PC-3 (cell line): ENCODE measurements at regions not wholly inside any gene's neighbourhood (a gene's known extent, or its start where the extent isn't known, plus 50 kb on each side); places are given as distances from the start of the nearest gene placed in this dataset.

Experiments
- ATAC-seq: fragments of 200-7000 bp; cut with Tn5 transposase; 2 replicates; pipeline ENCODE4 v1.9.1; 2020; ENCODE audit warnings: mild to moderate bottlenecking, moderate library complexity
- BruUV-seq: library from RNA; stranded (reverse); fragments of 400-500 nt; replicated peaks from 2 replicates; lab custom pipeline; 2021; lab: Mats Ljungman, UMichigan
- CTCF ChIA-PET: fragments of 300-600 bp; sonication (Branson Sonifier 250); formaldehyde crosslinking; loops from one replicate; lab custom pipeline; 2022; ENCODE audit warnings: antibody characterized with exemption; lab: Charles Lee
- POLR2A ChIA-PET: fragments of 300-600 bp; sonication (Branson Sonifier 250); formaldehyde crosslinking; loops from one replicate; lab custom pipeline; 2022; ENCODE audit warnings: antibody characterized with exemption; ENCODE audit not compliant: unreplicated experiment; lab: Charles Lee
- DNase-seq: peaks from one replicate; pipeline ENCODE4 v3.0.0-alpha.2; 2015
- H2AFZ ChIP-seq: fragments of 300-600 bp; sonication (generic); 2 replicates; pipeline ENCODE4 v1.6.0; 2016; ENCODE audit warnings: antibody characterized with exemption, low read length
- H3F3A ChIP-seq: fragments of 300-600 bp; sonication (generic); one replicate; pipeline ENCODE4 v1.6.0; 2017; ENCODE audit warnings: antibody characterized with exemption, low read length, control low read depth, mild to moderate bottlenecking; ENCODE audit not compliant: unreplicated experiment
- H3K27ac ChIP-seq: fragments of 300-600 bp; sonication (generic); 2 replicates; pipeline ENCODE4 v1.5.1; 2016; ENCODE audit warnings: mild to moderate bottlenecking, low read length
- H3K27me3 ChIP-seq: fragments of 300-600 bp; sonication (generic); 2 replicates; pipeline ENCODE4 v1.6.1; 2016; ENCODE audit warnings: low read length, mixed read lengths
- H3K36me3 ChIP-seq: fragments of 300-600 bp; sonication (generic); 2 replicates; pipeline ENCODE4 v1.6.1; 2016; ENCODE audit warnings: low read depth, mixed run types, low read length, mixed read lengths
- H3K4me1 ChIP-seq: fragments of 300-600 bp; sonication (generic); 2 replicates; pipeline ENCODE4 v1.5.1; 2016; ENCODE audit warnings: low read length; ENCODE audit not compliant: insufficient read depth
- H3K4me2 ChIP-seq: fragments of 300-600 bp; sonication (generic); 2 replicates; pipeline ENCODE4 v1.6.0; 2016; ENCODE audit warnings: low read length
- H3K4me3 ChIP-seq: fragments of 300-600 bp; sonication (generic); 2 replicates; pipeline ENCODE4 v1.5.1; 2016; ENCODE audit warnings: mild to moderate bottlenecking, low read length, mixed read lengths
- H3K79me2 ChIP-seq: fragments of 300-600 bp; sonication (generic); 2 replicates; pipeline ENCODE4 v1.6.1; 2017; ENCODE audit warnings: low read length, mixed read lengths
- H3K9ac ChIP-seq: fragments of 300-600 bp; sonication (generic); 2 replicates; pipeline ENCODE4 v1.6.0; 2016; ENCODE audit warnings: mild to moderate bottlenecking, low read length
- H3K9me2 ChIP-seq: fragments of 300-600 bp; sonication (generic); replicated peaks from 2 replicates; pipeline ENCODE4 v1.6.1; 2016; ENCODE audit warnings: mixed run types, low read length, mixed read lengths
- H3K9me3 ChIP-seq: fragments of 300-600 bp; sonication (generic); 2 replicates; pipeline ENCODE4 v1.6.1; 2016; ENCODE audit warnings: low read length, mixed read lengths
- H4K20me1 ChIP-seq: fragments of 300-600 bp; sonication (generic); 2 replicates; pipeline ENCODE4 v1.6.1; 2016; ENCODE audit warnings: low read length, mixed read lengths
- CTCF ChIP-seq: fragments of 300-600 bp; sonication (generic); conservative IDR thresholded peaks from 2 replicates; pipeline ENCODE4 v1.5.1; 2017; ENCODE audit warnings: antibody characterized with exemption, low read depth, mild to moderate bottlenecking, low read length
- EZH2 ChIP-seq: fragments of 300-600 bp; sonication (generic); IDR thresholded peaks from one replicate; pipeline ENCODE4 v1.6.1; 2017; ENCODE audit warnings: antibody characterized with exemption, mild to moderate bottlenecking, low read length; ENCODE audit not compliant: unreplicated experiment
- EZH2phosphoT487 ChIP-seq: fragments of 300-600 bp; sonication (generic); IDR thresholded peaks from 2 replicates; pipeline ENCODE4 v1.6.1; 2018; ENCODE audit warnings: mild to moderate bottlenecking, antibody characterized with exemption, low read length, borderline replicate concordance
- intact Hi-C: fragments of 100-400 bp; cut with micrococcal nuclease; formaldehyde crosslinking; loops from 2 replicates; pipeline ENCODE4 v1.9.0; 2023

GRCh38 chr14:34297786-34298520 lies 164.1 kb downstream of the SPTSSA start:
- Histone ChIP-seq H3K79me2 (no peaks in the 10 kb centered on the region), H3K4me2 (no peak overlapping the region), H4K20me1 (no peaks in the 10 kb centered on the region), H3K4me3 (no peak overlapping the region), H3K9ac (no peak overlapping the region), H3K27ac (no peak overlapping the region), H3K36me3 (no peaks in the 10 kb centered on the region), H3F3A (no peaks in the 10 kb centered on the region), H3K9me2 (no peaks in the 10 kb centered on the region), H3K9me3 (no peaks in the 10 kb centered on the region), H2AFZ (no peak overlapping the region), H3K4me1 (no peaks in the 10 kb centered on the region), H3K27me3 (0 out of 2 replicates have a peak, but pooled peaks cover 4% of the 10 kb centered on the region)
- intact Hi-C loops, result no loop called here
- no TSS peak for BruUV-seq
- ChIA-PET POLR2A (no interaction called here), CTCF (no interaction called here)
- no peak for DNase-seq
- TF ChIP-seq EZH2phosphoT487, result no peak
- ATAC-seq, result no peak

GRCh38 chr14:34283590-34283989 lies 178.4 kb downstream of the SPTSSA start:
- Histone ChIP-seq H4K20me1 (no peaks in the 10 kb centered on the region), H3K9me2 (no peaks in the 10 kb centered on the region), H3K79me2 (no peaks in the 10 kb centered on the region), H2AFZ (no peak overlapping the region), H3K36me3 (no peaks in the 10 kb centered on the region), H3K27ac (no peak overlapping the region), H3K27me3 (no peaks in the 10 kb centered on the region), H3K9ac (no peak overlapping the region), H3K4me2 (no peak overlapping the region), H3K9me3 (no peaks in the 10 kb centered on the region), H3F3A (no peaks in the 10 kb centered on the region), H3K4me1 (no peaks in the 10 kb centered on the region), H3K4me3 (no peak overlapping the region)
- ChIA-PET POLR2A (no interaction called here), CTCF (no interaction called here)
- intact Hi-C loops, result no loop called here
- DNase-seq (no peak), ATAC-seq (no peak)
- no TSS peak for BruUV-seq
- TF ChIP-seq CTCF, result no peak
- TF ChIP-seq EZH2phosphoT487, result no peak
- TF ChIP-seq EZH2, result no peak

GRCh38 chr14:34277191-34277590 lies 184.8 kb downstream of the SPTSSA start:
- H3K9me3 ChIP-seq, result no peaks in the 10 kb centered on the region
- no peaks in the 10 kb centered on the region for H3K27me3 ChIP-seq
- no peak overlapping the region for H3K27ac ChIP-seq
- CTCF ChIA-PET, result interaction anchor here (0.6 kb wide), 1 partner anchor 228 kb away, joined by 3 read pairs; no protein-coding TSS in a partner anchor
- BruUV-seq, result no TSS peak
- intact Hi-C loops, result no loop called here
- H4K20me1 ChIP-seq, result no peaks in the 10 kb centered on the region
- POLR2A ChIA-PET, result no interaction called here
- DNase-seq, result no peak
- H3K9ac ChIP-seq, result no peak overlapping the region
- H3K4me3 ChIP-seq, result no peak overlapping the region
- H3F3A ChIP-seq, result no peaks in the 10 kb centered on the region
- TF ChIP-seq EZH2phosphoT487 (no peak), CTCF (no peak), EZH2 (no peak)
- H3K36me3 ChIP-seq, result no peaks in the 10 kb centered on the region
- no peaks in the 10 kb centered on the region for H3K4me1 ChIP-seq
- no peaks in the 10 kb centered on the region for H3K79me2 ChIP-seq
- no peaks in the 10 kb centered on the region for H3K9me2 ChIP-seq
- ATAC-seq, result no peak
- no peak overlapping the region for H2AFZ ChIP-seq
- H3K4me2 ChIP-seq, result no peak overlapping the region
